ENCODE measurements at regions not wholly inside any gene's neighbourhood (a gene's known extent, or its start where the extent isn't known, plus 50 kb on each side); places are given as distances from the start of the nearest gene placed in this dataset.

- TF ChIP-seq EZH2 (IDR thresholded peaks at IDR 0.05; ENCODE audit: borderline replicate concordance, low read depth, low read length, severe bottlenecking) (no peak), CTCF (IDR thresholded peaks at IDR 0.05; ENCODE audit: borderline replicate concordance, extremely low read depth, low read length, poor library complexity, severe bottlenecking) (no peak)
Measured at GRCh38 chr2:120590841-120591240, 144.8 kb upstream of the GLI2 start.

GRCh38 chr2:120591572-120591971 lies 144.1 kb upstream of the GLI2 start:
- no peaks in the 10 kb centered on the region for H3K9me3 ChIP-seq (ENCODE audit: insufficient read depth, low read length, severe bottlenecking)
- no peak overlapping the region for H2AFZ ChIP-seq (ENCODE audit: low read depth, low read length)
- H3K4me1 ChIP-seq (ENCODE audit: insufficient read depth, low read length), result no peaks in the 10 kb centered on the region
- no peaks in the 10 kb centered on the region for H4K20me1 ChIP-seq (ENCODE audit: insufficient read depth, low read length)
- H3K4me3 ChIP-seq (ENCODE audit: low read depth in 1 of 2, low read length in 2 of 2), result no peak overlapping the region
- no peak overlapping the region for H3K4me2 ChIP-seq (ENCODE audit: insufficient read depth, low read length)
- DNase-seq, result no peak
- H3K79me2 ChIP-seq (ENCODE audit: insufficient read depth, low read length), result no peaks in the 10 kb centered on the region
- H3K27ac ChIP-seq (ENCODE audit: low read length), result no peak overlapping the region
- no peaks in the 10 kb centered on the region for H3K27me3 ChIP-seq (ENCODE audit: insufficient read depth, low read length, poor library complexity)
- TF ChIP-seq EZH2 (IDR thresholded peaks at IDR 0.05; ENCODE audit: borderline replicate concordance, low read depth, low read length, severe bottlenecking) (no peak), CTCF (IDR thresholded peaks at IDR 0.05; ENCODE audit: borderline replicate concordance, extremely low read depth, low read length, poor library complexity, severe bottlenecking) (no peak)
- no peak overlapping the region for H3K9ac ChIP-seq (ENCODE audit: low read depth, low read length)
- no peak for ATAC-seq (ENCODE audit: insufficient read depth, low read depth)
- no peaks in the 10 kb centered on the region for H3K36me3 ChIP-seq (ENCODE audit: insufficient read depth, low read length)

More at GRCh38 chr2:120590841-120591240, 144.8 kb upstream of the GLI2 start:
- no peak overlapping the region for H3K4me2 ChIP-seq (ENCODE audit: insufficient read depth, low read length)
- DNase-seq (no peak), ATAC-seq (ENCODE audit: insufficient read depth, low read depth) (no peak)
- H2AFZ ChIP-seq (ENCODE audit: low read depth, low read length), result no peak overlapping the region
- no peak overlapping the region for H3K27ac ChIP-seq (ENCODE audit: low read length)
- H3K9ac ChIP-seq (ENCODE audit: low read depth, low read length), result no peak overlapping the region
- H3K9me3 ChIP-seq (ENCODE audit: insufficient read depth, low read length, severe bottlenecking), result no peaks in the 10 kb centered on the region
- H4K20me1 ChIP-seq (ENCODE audit: insufficient read depth, low read length), result no peaks in the 10 kb centered on the region
- no peaks in the 10 kb centered on the region for H3K4me1 ChIP-seq (ENCODE audit: insufficient read depth, low read length)
- no peaks in the 10 kb centered on the region for H3K79me2 ChIP-seq (ENCODE audit: insufficient read depth, low read length)
- no peaks in the 10 kb centered on the region for H3K27me3 ChIP-seq (ENCODE audit: insufficient read depth, low read length, poor library complexity)
- no peaks in the 10 kb centered on the region for H3K36me3 ChIP-seq (ENCODE audit: insufficient read depth, low read length)
- H3K4me3 ChIP-seq (ENCODE audit: low read depth in 1 of 2, low read length in 2 of 2), result no peak overlapping the region

- Histone ChIP-seq H4K20me1 (ENCODE audit: insufficient read depth, low read length) (no peaks in the 10 kb centered on the region), H3K4me2 (ENCODE audit: insufficient read depth, low read length) (no peak overlapping the region), H3K27me3 (ENCODE audit: insufficient read depth, low read length, poor library complexity) (no peaks in the 10 kb centered on the region), H3K27ac (ENCODE audit: low read length) (no peak overlapping the region), H3K4me1 (ENCODE audit: insufficient read depth, low read length) (no peaks in the 10 kb centered on the region), H3K9ac (ENCODE audit: low read depth, low read length) (no peak overlapping the region), H2AFZ (ENCODE audit: low read depth, low read length) (no peak overlapping the region), H3K9me3 (ENCODE audit: insufficient read depth, low read length, severe bottlenecking) (no peaks in the 10 kb centered on the region), H3K79me2 (ENCODE audit: insufficient read depth, low read length) (no peaks in the 10 kb centered on the region), H3K4me3 (ENCODE audit: low read depth in 1 of 2, low read length in 2 of 2) (no peak overlapping the region), H3K36me3 (ENCODE audit: insufficient read depth, low read length) (no peaks in the 10 kb centered on the region)
- ATAC-seq (ENCODE audit: insufficient read depth, low read depth) (no peak), DNase-seq (no peak)
- TF ChIP-seq EZH2 (IDR thresholded peaks at IDR 0.05; ENCODE audit: borderline replicate concordance, low read depth, low read length, severe bottlenecking) (no peak), CTCF (IDR thresholded peaks at IDR 0.05; ENCODE audit: borderline replicate concordance, extremely low read depth, low read length, poor library complexity, severe bottlenecking) (no peak)
Measured at GRCh38 chr2:120592084-120592483, 143.6 kb upstream of the GLI2 start.
